22Rv1 (cell line): ENCODE measurements at regions not wholly inside any gene's neighbourhood (a gene's known extent, or its start where the extent isn't known, plus 50 kb on each side); places are given as distances from the start of the nearest gene placed in this dataset.

Experiments
- CTCF ChIP-seq: fragments of 450-650 bp; IDR thresholded peaks from 2 replicates; pipeline ENCODE4 v1.5.1; 2017; ENCODE audit warnings: mild to moderate bottlenecking
- ZFX ChIP-seq: fragments of 450-650 bp; IDR thresholded peaks from 2 replicates; pipeline ENCODE4 v1.6.1; 2017; ENCODE audit warnings: antibody characterized with exemption, borderline replicate concordance

- no peak for TF ChIP-seq CTCF
- TF ChIP-seq ZFX: no peak
Measured at GRCh38 chr2:160657196-160657595, 163.6 kb upstream of the RBMS1 start.
